ENCODE measurements at regions not wholly inside any gene's neighbourhood (a gene's known extent, or its start where the extent isn't known, plus 50 kb on each side); places are given as distances from the start of the nearest gene placed in this dataset.

- no peak for TF ChIP-seq ZFX (IDR thresholded peaks at IDR 0.05; ENCODE audit: borderline replicate concordance)
- TF ChIP-seq CTCF (IDR thresholded peaks at IDR 0.05): no peak
- no peak overlapping the region for H3K27ac ChIP-seq
Observed at GRCh38 chr9:90724880-90725279, 76.7 kb upstream of the SYK start.

DNA sequence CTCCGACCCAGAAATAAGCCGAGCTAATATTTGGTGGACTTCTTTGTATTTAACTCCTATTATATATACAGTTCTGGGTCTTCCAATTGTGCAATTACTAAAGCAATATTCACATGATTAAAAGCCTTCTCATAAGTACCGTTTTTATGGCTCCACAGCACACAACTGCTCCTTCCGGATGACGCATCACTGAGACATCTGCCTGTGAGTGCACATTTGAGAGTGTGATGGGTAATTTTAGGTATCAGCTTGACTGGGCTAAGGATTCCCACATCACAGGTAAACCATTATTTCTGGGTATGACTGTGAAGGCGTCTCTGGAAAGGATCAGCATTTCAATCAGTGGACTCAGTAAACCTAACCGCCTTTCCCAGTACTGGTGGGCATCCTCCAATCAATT lies 77.5 kb upstream of the SYK start:
- H3K27ac ChIP-seq: no peak overlapping the region
- TF ChIP-seq ZFX (IDR thresholded peaks at IDR 0.05; ENCODE audit: borderline replicate concordance): no peak
- no peak for TF ChIP-seq CTCF (IDR thresholded peaks at IDR 0.05)

DNA sequence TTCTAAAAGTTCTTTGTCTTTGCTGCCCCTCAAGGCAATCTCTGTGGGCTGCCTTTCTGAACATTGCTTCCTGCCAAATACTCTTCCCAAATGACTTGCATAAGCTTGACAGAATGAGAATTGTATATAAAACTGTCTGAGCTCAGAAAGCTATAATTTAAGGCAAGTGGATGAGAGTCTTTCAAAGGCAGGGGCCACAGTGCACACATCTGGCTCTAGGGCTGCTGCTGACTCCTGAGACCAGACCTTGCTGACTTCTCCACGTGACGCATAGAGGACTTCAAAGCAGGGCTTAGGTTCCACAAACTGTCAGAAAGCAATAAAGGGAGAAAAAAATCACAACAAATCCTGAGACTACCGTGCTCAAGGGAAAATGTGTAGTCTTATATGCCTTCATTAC lies 79.4 kb upstream of the DIRAS2 start:
- TF ChIP-seq CTCF (IDR thresholded peaks at IDR 0.05) (no peak), ZFX (IDR thresholded peaks at IDR 0.05; ENCODE audit: borderline replicate concordance) (no peak)

GRCh38 chr9:90720621-90721265 lies 78.1 kb upstream of the DIRAS2 start:
- H3K27ac ChIP-seq: no peak overlapping the region
- TF ChIP-seq CTCF (IDR thresholded peaks at IDR 0.05) (no peak), ZFX (IDR thresholded peaks at IDR 0.05; ENCODE audit: borderline replicate concordance) (no peak)

More for the DNA sequence above, 79.4 kb upstream of the DIRAS2 start:
- no peak overlapping the region for H3K27ac ChIP-seq

DNA sequence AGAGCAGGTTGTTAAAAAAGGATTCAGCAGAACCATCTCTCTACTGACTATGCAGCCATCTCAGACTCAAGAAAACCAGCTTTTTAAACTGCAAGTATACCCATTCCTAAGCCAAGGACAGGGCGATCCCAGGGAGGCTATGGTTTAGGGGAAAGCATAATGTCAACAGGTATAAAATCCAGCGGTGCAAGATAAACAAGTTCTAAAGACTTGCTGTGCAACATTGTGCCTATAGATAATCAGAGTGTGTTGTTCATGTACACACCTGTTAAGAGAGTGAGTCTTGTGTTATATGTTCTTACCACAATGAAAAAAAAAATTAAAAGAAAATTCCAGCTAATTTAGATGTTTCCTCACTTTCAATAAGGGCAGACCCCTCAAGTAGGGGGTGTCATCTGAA lies 63.6 kb upstream of the DIRAS2 start:
- TF ChIP-seq CTCF (IDR thresholded peaks at IDR 0.05): no peak
- TF ChIP-seq ZFX (IDR thresholded peaks at IDR 0.05; ENCODE audit: borderline replicate concordance): no peak
- H3K27ac ChIP-seq: no peak overlapping the region

GRCh38 chr9:90702441-90702955 lies 59.9 kb upstream of the DIRAS2 start:
- H3K27ac ChIP-seq: no peak overlapping the region
- no peak for TF ChIP-seq ZFX (IDR thresholded peaks at IDR 0.05; ENCODE audit: borderline replicate concordance)
- no peak for TF ChIP-seq CTCF (IDR thresholded peaks at IDR 0.05)

- no peak for TF ChIP-seq ZFX (IDR thresholded peaks at IDR 0.05; ENCODE audit: borderline replicate concordance)
- TF ChIP-seq CTCF (IDR thresholded peaks at IDR 0.05): no peak
- H3K27ac ChIP-seq: no peak overlapping the region
Observed at GRCh38 chr9:90698871-90699440, 56.3 kb upstream of the DIRAS2 start.
